A549 (cell line): ENCODE measurements at regions not wholly inside any gene's neighbourhood (a gene's known extent, or its start where the extent isn't known, plus 50 kb on each side); places are given as distances from the start of the nearest gene placed in this dataset.

Source experiments
- ATAC-seq, 2 experiments: fragments of 200-7000 bp in 1 of 2; fragments of >200 bp in 1 of 2; cut with Nextera tagmentation in 1 of 2; cut with Tn5 transposase in 1 of 2; 3 replicates each; pipeline versions ENCODE4 v1.8.0 to v1.9.1; 2018 to 2020; ENCODE audit warnings: mild to moderate bottlenecking in 1 of 2, moderate library complexity in 1 of 2
- CTCF ChIA-PET: fragments of 300-600 bp; sonication (Branson Sonifier 250); formaldehyde crosslinking; extraction: SDS; loops from one replicate; lab custom pipeline; 2021; ENCODE audit warnings: antibody characterized with exemption, inconsistent platforms; lab: Yijun Ruan, JAX
- POLR2A ChIA-PET: fragments of 350-600 bp; formaldehyde crosslinking; extraction: SDS; loops from one replicate; lab custom pipeline; 2021; ENCODE audit warnings: antibody characterized with exemption, inconsistent platforms; lab: Yijun Ruan, JAX
- DNase-seq, 2 experiments: peaks; one replicate each; pipeline versions ENCODE4 v3.0.0 to v3.0.0-alpha.2; 2011 to 2016; ENCODE audit warnings: low read depth in 1 of 2, low spot score in 1 of 2
- FAIRE-seq: peaks from 2 replicates; lab custom pipeline; 2011; peaks lifted over from hg19 to GRCh38; lab: Jason Lieb, UNC
- H3K27ac ChIP-seq, 2 experiments: fragments of >200 bp; sonication (Bioruptor Twin); formaldehyde crosslinking; 3 replicates each; pipeline ENCODE4 v1.5.1; 2016 to 2017
- H3K4me1 ChIP-seq: fragments of >200 bp; sonication (Bioruptor Twin); formaldehyde crosslinking; 3 replicates; pipeline ENCODE4 v1.6.1; 2016
- H3K4me2 ChIP-seq: fragments of >200 bp; sonication (Bioruptor Twin); formaldehyde crosslinking; 3 replicates; pipeline ENCODE4 v1.6.1; 2016
- H3K4me3 ChIP-seq: fragments of >200 bp; sonication (Bioruptor Twin); formaldehyde crosslinking; 3 replicates; pipeline ENCODE4 v1.5.1; 2016
- H3K9me3 ChIP-seq: fragments of >200 bp; sonication (Bioruptor Twin); formaldehyde crosslinking; 3 replicates; pipeline ENCODE4 v1.6.1; 2016
- BCL3 ChIP-seq: fragments of >200 bp; sonication (Bioruptor Twin); formaldehyde crosslinking; IDR thresholded peaks from 3 replicates; pipeline ENCODE4 v1.6.1; 2016
- BHLHE40 ChIP-seq: IDR thresholded peaks from 2 replicates; pipeline ENCODE4 v1.6.1; 2012; ENCODE audit warnings: low read depth, low read length, inconsistent platforms
- CEBPB ChIP-seq, 2 experiments: fragments of >200 bp in 1 of 2; sonication (Bioruptor Twin) in 1 of 2; formaldehyde crosslinking in 1 of 2; IDR thresholded peaks; 2 replicates each; pipeline ENCODE4 v1.6.1; 2012 to 2016
- CHD2 ChIP-seq: fragments of 150-350 bp; IDR thresholded peaks from 2 replicates; pipeline ENCODE4 v1.6.1; 2014; ENCODE audit warnings: low read length; ENCODE audit not compliant: partially characterized antibody
- E2F6 ChIP-seq: IDR thresholded peaks from 2 replicates; pipeline ENCODE4 v1.6.1; 2012; ENCODE audit warnings: low read depth, borderline replicate concordance
- EHF ChIP-seq: fragments of 250-450 bp; sonication (Bioruptor Pico); IDR thresholded peaks from 2 replicates; pipeline ENCODE4 v1.5.0; 2020; ENCODE audit warnings: mild to moderate bottlenecking
- ESRRA ChIP-seq: fragments of 150-350 bp; IDR thresholded peaks from 2 replicates; pipeline ENCODE4 v1.6.1; 2014; ENCODE audit warnings: mild to moderate bottlenecking, low read length, borderline replicate concordance
- FOSL2 ChIP-seq, 2 experiments: fragments of 450-650 bp in 1 of 2; fragments of >200 bp in 1 of 2; sonication (Bioruptor Twin) in 1 of 2; formaldehyde crosslinking; IDR thresholded peaks; 2 replicates each; pipeline versions ENCODE4 v1.5.0 to v1.6.1; 2016 to 2020; ENCODE audit warnings: mild to moderate bottlenecking in 1 of 2, moderate library complexity in 1 of 2
- FOXS1 ChIP-seq: fragments of 250-450 bp; sonication (Bioruptor Pico); IDR thresholded peaks from 2 replicates; pipeline ENCODE4 v1.5.0; 2020; ENCODE audit warnings: mild to moderate bottlenecking, moderate library complexity
- HDAC2 ChIP-seq: fragments of 200-600 bp; sonication (generic); IDR thresholded peaks from 2 replicates; pipeline ENCODE4 v1.6.1; 2016
- HES2 ChIP-seq: fragments of >200 bp; sonication (Bioruptor Twin); formaldehyde crosslinking; IDR thresholded peaks from 2 replicates; pipeline ENCODE4 v1.6.1; 2016
- HEYL ChIP-seq: fragments of 250-450 bp; sonication (Bioruptor Pico); IDR thresholded peaks from 2 replicates; pipeline ENCODE4 v1.8.0; 2021; ENCODE audit warnings: mild to moderate bottlenecking, moderate library complexity
- HOXB5 ChIP-seq: fragments of 250-450 bp; sonication (Bioruptor Pico); IDR thresholded peaks from 2 replicates; pipeline ENCODE4 v1.5.0; 2020; ENCODE audit warnings: mild to moderate bottlenecking, moderate library complexity
- JUN ChIP-seq, 2 experiments: fragments of >200 bp; sonication (Bioruptor Twin); formaldehyde crosslinking; IDR thresholded peaks; 2 replicates in 1 of 2; 3 replicates in 1 of 2; pipeline ENCODE4 v1.6.1; 2016 to 2017
- JUNB ChIP-seq: fragments of >200 bp; sonication (Bioruptor Twin); formaldehyde crosslinking; IDR thresholded peaks from 2 replicates; pipeline ENCODE4 v1.6.1; 2016
- KDM1A ChIP-seq: fragments of 200-600 bp; sonication (generic); IDR thresholded peaks from 2 replicates; pipeline ENCODE4 v1.6.1; 2016; ENCODE audit warnings: low read depth, mild to moderate bottlenecking
- MAX ChIP-seq: IDR thresholded peaks from 2 replicates; pipeline ENCODE4 v1.6.1; 2012
- MAZ ChIP-seq: fragments of 150-350 bp; IDR thresholded peaks from 2 replicates; pipeline ENCODE4 v1.6.1; 2014; ENCODE audit warnings: antibody characterized with exemption, low read depth, low read length, borderline replicate concordance
- MYC ChIP-seq: IDR thresholded peaks from 2 replicates; pipeline ENCODE4 v1.6.1; 2012; ENCODE audit warnings: mild to moderate bottlenecking, inconsistent platforms, low read length, improper control_type of control experiment, borderline replicate concordance
- NPAS2 ChIP-seq: fragments of 250-450 bp; sonication (Bioruptor Pico); IDR thresholded peaks from 2 replicates; pipeline ENCODE4 v1.8.0; 2022; ENCODE audit warnings: mild to moderate bottlenecking, moderate library complexity, borderline replicate concordance
- NR3C1 ChIP-seq: fragments of >200 bp; sonication (Bioruptor Twin); formaldehyde crosslinking; IDR thresholded peaks from 3 replicates; pipeline ENCODE4 v1.6.1; 2017
- PBX3 ChIP-seq: IDR thresholded peaks from 2 replicates; pipeline ENCODE4 v1.6.1; 2012
- RARB ChIP-seq: fragments of 250-450 bp; sonication (Bioruptor Pico); IDR thresholded peaks from 2 replicates; pipeline ENCODE4 v1.8.0; 2021; ENCODE audit warnings: mild to moderate bottlenecking, moderate library complexity
- RFX5 ChIP-seq: fragments of 450-650 bp; IDR thresholded peaks from 2 replicates; pipeline ENCODE4 v1.7.1; 2014; ENCODE audit warnings: antibody characterized with exemption, mild to moderate bottlenecking, moderate library complexity
- RNF2 ChIP-seq: fragments of 200-600 bp; sonication (generic); IDR thresholded peaks from 2 replicates; pipeline ENCODE4 v1.6.1; 2016; ENCODE audit warnings: low read depth, mild to moderate bottlenecking, antibody characterized with exemption, moderate library complexity, borderline replicate concordance
- SMC3 ChIP-seq: fragments of >200 bp; sonication (Bioruptor Twin); formaldehyde crosslinking; IDR thresholded peaks from 3 replicates; pipeline ENCODE4 v1.6.1; 2018; ENCODE audit warnings: inconsistent platforms
- ZC3H11A ChIP-seq: fragments of 450-650 bp; IDR thresholded peaks from 2 replicates; pipeline ENCODE4 v1.6.1; 2014; ENCODE audit warnings: antibody characterized with exemption, mild to moderate bottlenecking
- ZFP36 ChIP-seq: fragments of 450-650 bp; IDR thresholded peaks from 2 replicates; pipeline ENCODE4 v1.6.1; 2014; ENCODE audit warnings: borderline replicate concordance; ENCODE audit not compliant: partially characterized antibody
- ZSCAN20 ChIP-seq: fragments of 250-450 bp; sonication (Bioruptor Pico); IDR thresholded peaks from 2 replicates; pipeline ENCODE4 v1.8.0; 2022; ENCODE audit warnings: mild to moderate bottlenecking, moderate library complexity
- WGBS: methylation state at CpG from one replicate; pipeline ENCODE4 v1.1.6; 2017; ENCODE audit errors: missing lambda C conversion rate; 5-methylcytosine and 5-hydroxymethylcytosine counted together

- Histone ChIP-seq H3K4me1 (peaks cover 14% of the 10 kb centered on the region; the same call in 2 of the 3 replicates), H3K27ac (no peak overlapping the region), H3K4me3 (no peak overlapping the region), H3K9me3 (peaks cover 23% of the 10 kb centered on the region), H3K4me2 (peak overlapping the region; percentile 24)
- TF ChIP-seq JUNB (peak; percentile 56; the same call in 1 of the 2 replicates), HES2 (peak; percentile 37; the same call in 1 of the 2 replicates), EHF (CRISPR knock-in tag) (no peak), MAZ (no peak), RARB (CRISPR knock-in tag) (no peak), CEBPB (IDR thresholded peaks at IDR 0.05) (peak; percentile 27 to 57; a peak in 1 of 4 replicates), ESRRA (no peak), FOXS1 (CRISPR knock-in tag) (no peak), FOSL2 (IDR thresholded peaks at IDR 0.05) (0 out of 2 replicates have a peak, but pooled peaks have one; percentile 22), FOSL2 (CRISPR knock-in tag; IDR thresholded peaks at IDR 0.05) (0 out of 2 replicates have a peak, but pooled peaks have one; percentile 18), KDM1A (no peak), ZSCAN20 (no peak), MYC (no peak), HOXB5 (no peak)
- WGBS: 7% methylated on average over 4 of the region's 4 CpGs
- FAIRE-seq (peak; percentile 23), DNase-seq (peak in 1 of 2 experiments; percentile 12), ATAC-seq (no peak)
- ChIA-PET CTCF (interaction anchor here (1.4 kb wide), 1 partner anchor 10 kb away, joined by 3 read pairs; no protein-coding TSS in a partner anchor), POLR2A (interaction anchor here (0.6 to 1.6 kb wide), 2 partner anchors 77 to 89 kb away, joined by 5 to 6 read pairs; partner anchors contain the start of gene METAP2)
Observed at GRCh38 chr12:95396849-95397468, 77.0 kb upstream of the METAP2 start.

GRCh38 chr12:95397571-95397970 lies 76.4 kb upstream of the METAP2 start:
- Histone ChIP-seq H3K27ac (no peak overlapping the region), H3K4me1 (peaks cover 14% of the 10 kb centered on the region; the same call in 2 of the 3 replicates)
- 45% methylated on average over 5 of the region's 5 CpGs for WGBS
- POLR2A ChIA-PET: interaction anchor here (0.6 kb wide), 1 partner anchor 90 kb away, joined by 6 read pairs; no protein-coding TSS in a partner anchor
- no peak for DNase-seq
- ATAC-seq: no peak
- TF ChIP-seq RFX5 (no peak), ZFP36 (no peak), NR3C1 (no peak), MAX (no peak), ZC3H11A (no peak), HEYL (no peak), CHD2 (no peak), BCL3 (no peak), NPAS2 (CRISPR knock-in tag) (no peak), E2F6 (no peak), CEBPB (IDR thresholded peaks at IDR 0.05) (no peak), RNF2 (no peak), JUN (IDR thresholded peaks at IDR 0.05) (no peak), PBX3 (no peak), BHLHE40 (no peak), HDAC2 (no peak), SMC3 (no peak), ESRRA (no peak)
- TF ChIP-seq, all 56 proteins: peak for 0
- peaks cover 20% of the 10 kb centered on the region for H3K9me3 ChIP-seq
- FAIRE-seq: no peak
- H3K4me3 ChIP-seq: no peak overlapping the region
- CTCF ChIA-PET: interaction anchor here (1.4 kb wide), 1 partner anchor 10 kb away, joined by 3 read pairs; no protein-coding TSS in a partner anchor
- no peak overlapping the region for H3K4me2 ChIP-seq
